NT2/D1 (cell line): ENCODE measurements at regions not wholly inside any gene's neighbourhood (a gene's known extent, or its start where the extent isn't known, plus 50 kb on each side); places are given as distances from the start of the nearest gene placed in this dataset.

ENCODE experiments used
- DNase-seq: peaks from one replicate; pipeline ENCODE4 v3.0.0-alpha.2; 2011; ENCODE audit warnings: low read depth, low spot score
- H3K27me3 ChIP-seq: 2 replicates; pipeline ENCODE4 v1.6.0; 2011; ENCODE audit warnings: mild to moderate bottlenecking; ENCODE audit not compliant: insufficient read length, insufficient read depth
- H3K36me3 ChIP-seq: 2 replicates; pipeline ENCODE4 v1.6.1; 2011; ENCODE audit warnings: mild to moderate bottlenecking, low read length, mixed read lengths; ENCODE audit not compliant: insufficient read depth, insufficient read length
- H3K4me1 ChIP-seq: 2 replicates; pipeline ENCODE4 v1.5.1; 2011; ENCODE audit not compliant: insufficient read depth, insufficient read length
- H3K4me3 ChIP-seq: 2 replicates; pipeline ENCODE4 v1.5.1; 2011; ENCODE audit warnings: low read depth; ENCODE audit not compliant: insufficient read length
- H3K9ac ChIP-seq: 2 replicates; pipeline ENCODE4 v1.6.0; 2011; ENCODE audit warnings: low read depth; ENCODE audit not compliant: insufficient read length
- H3K9me3 ChIP-seq: 2 replicates; pipeline ENCODE4 v1.5.1; 2011; ENCODE audit warnings: mild to moderate bottlenecking, low read length; ENCODE audit not compliant: insufficient read depth
- SUZ12 ChIP-seq: IDR thresholded peaks from 2 replicates; pipeline ENCODE4 v1.6.1; 2011; ENCODE audit not compliant: insufficient read length, insufficient read depth; ENCODE audit errors: extremely low read depth
- YY1 ChIP-seq: IDR thresholded peaks from 2 replicates; pipeline ENCODE4 v1.6.1; 2011; ENCODE audit not compliant: insufficient read length, insufficient read depth
- ZNF274 ChIP-seq: IDR thresholded peaks from 2 replicates; pipeline ENCODE4 v1.6.1; 2011; ENCODE audit warnings: mild to moderate bottlenecking, low read depth, low read length

DNA sequence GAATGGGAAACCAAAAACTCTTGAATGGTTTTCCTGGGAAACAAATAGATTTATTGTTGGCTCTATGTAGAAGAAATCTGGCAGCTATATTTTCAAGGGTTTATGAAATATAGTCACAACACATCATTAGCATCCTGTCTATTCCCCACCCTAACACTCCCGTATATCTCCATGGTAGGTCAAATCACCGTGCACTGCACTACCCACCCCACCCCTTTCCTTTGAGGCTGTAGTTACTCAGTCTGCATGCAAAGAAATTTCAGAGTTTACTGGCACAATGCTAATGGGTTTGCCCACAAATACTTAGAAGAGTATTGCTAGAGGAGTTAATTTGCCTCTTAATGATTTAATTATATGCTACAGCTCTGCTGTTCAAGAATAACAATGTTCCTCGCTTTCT is 329.1 kb upstream of the TSHZ2 start:
- no peaks in the 10 kb centered on the region for H3K4me1 ChIP-seq
- no peak for TF ChIP-seq SUZ12
- TF ChIP-seq YY1 = no peak
- no peak for TF ChIP-seq ZNF274
- H3K36me3 ChIP-seq = no peaks in the 10 kb centered on the region
- H3K9me3 ChIP-seq = no peaks in the 10 kb centered on the region
- no peak overlapping the region for H3K9ac ChIP-seq
- H3K27me3 ChIP-seq = no peaks in the 10 kb centered on the region
- no peak for DNase-seq
- no peak overlapping the region for H3K4me3 ChIP-seq

DNA sequence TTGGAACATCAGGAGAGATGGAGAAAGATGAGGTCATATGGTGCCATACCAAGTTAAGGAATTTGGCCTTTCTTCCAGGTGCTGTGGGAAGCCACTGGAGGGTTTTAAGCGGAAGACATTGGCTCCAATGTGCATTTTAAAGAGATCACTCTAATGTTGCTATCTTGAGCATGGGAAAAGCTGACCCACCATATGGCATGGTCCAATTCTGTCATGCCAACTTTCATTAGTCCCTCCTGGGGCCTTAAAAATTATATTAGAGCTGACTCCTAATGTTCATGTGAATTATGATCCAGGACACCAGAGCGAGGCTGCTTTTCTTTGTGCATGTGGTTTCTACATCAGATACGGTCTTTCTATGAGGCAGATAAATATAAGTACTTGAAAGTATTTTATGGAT is 335.0 kb upstream of the TSHZ2 start:
- Histone ChIP-seq H3K27me3 (no peaks in the 10 kb centered on the region), H3K4me1 (no peaks in the 10 kb centered on the region), H3K9ac (no peak overlapping the region), H3K4me3 (no peak overlapping the region), H3K9me3 (no peaks in the 10 kb centered on the region), H3K36me3 (no peaks in the 10 kb centered on the region)
- TF ChIP-seq YY1 (no peak), SUZ12 (no peak), ZNF274 (no peak)
- no peak for DNase-seq

DNA sequence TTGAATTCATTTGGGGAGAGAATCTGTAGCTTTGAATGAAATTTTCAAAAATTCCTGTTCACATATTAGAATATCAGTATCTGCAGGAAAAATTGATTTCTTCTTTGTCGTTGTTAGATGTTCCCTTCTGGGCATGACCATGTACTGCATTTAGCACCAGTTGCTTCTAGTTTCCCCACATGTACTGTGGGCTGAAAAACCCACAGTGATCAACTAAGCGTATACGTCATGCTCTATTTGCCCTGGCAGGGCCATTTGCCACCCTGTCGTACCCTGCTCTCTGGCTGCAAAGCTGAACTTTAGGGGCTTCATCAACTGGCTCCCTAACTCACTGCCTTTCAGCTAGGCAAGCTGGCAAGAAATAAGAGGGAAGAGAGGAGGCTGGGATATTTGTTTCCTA is 340.7 kb upstream of the TSHZ2 start:
- DNase-seq = no peak
- no peak overlapping the region for H3K9ac ChIP-seq
- H3K4me3 ChIP-seq = no peak overlapping the region
- no peaks in the 10 kb centered on the region for H3K36me3 ChIP-seq
- no peaks in the 10 kb centered on the region for H3K4me1 ChIP-seq
- TF ChIP-seq SUZ12 (no peak), YY1 (no peak), ZNF274 (no peak)
- no peaks in the 10 kb centered on the region for H3K27me3 ChIP-seq
- peaks cover 6% of the 10 kb centered on the region; the same call in 1 of the 2 replicates for H3K9me3 ChIP-seq

DNA sequence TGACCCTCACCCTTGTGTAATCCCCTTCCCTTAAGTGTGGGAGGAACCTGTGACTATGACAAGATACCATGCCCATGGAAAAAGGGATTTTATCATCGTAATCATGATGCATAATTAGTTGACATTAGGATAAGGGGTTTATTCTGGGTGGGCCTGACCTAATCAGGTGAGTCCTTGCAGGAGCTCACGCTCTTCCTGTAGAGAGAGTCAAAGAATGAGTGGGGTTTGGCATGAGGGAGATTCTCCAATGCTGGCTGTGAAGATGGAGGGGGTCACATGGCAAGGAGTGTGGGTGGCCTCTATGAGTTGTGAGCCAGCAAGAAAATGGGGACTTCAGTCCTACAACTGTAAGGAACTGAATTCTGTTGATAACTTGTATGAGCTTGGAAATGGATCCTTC is 342.0 kb upstream of the TSHZ2 start:
- H3K9ac ChIP-seq = no peak overlapping the region
- TF ChIP-seq ZNF274 (no peak), SUZ12 (no peak), YY1 (no peak)
- H3K27me3 ChIP-seq = no peaks in the 10 kb centered on the region
- no peaks in the 10 kb centered on the region for H3K36me3 ChIP-seq
- peaks cover 6% of the 10 kb centered on the region; the same call in 1 of the 2 replicates for H3K9me3 ChIP-seq
- no peak overlapping the region for H3K4me3 ChIP-seq
- no peak for DNase-seq
- H3K4me1 ChIP-seq = no peaks in the 10 kb centered on the region

DNA sequence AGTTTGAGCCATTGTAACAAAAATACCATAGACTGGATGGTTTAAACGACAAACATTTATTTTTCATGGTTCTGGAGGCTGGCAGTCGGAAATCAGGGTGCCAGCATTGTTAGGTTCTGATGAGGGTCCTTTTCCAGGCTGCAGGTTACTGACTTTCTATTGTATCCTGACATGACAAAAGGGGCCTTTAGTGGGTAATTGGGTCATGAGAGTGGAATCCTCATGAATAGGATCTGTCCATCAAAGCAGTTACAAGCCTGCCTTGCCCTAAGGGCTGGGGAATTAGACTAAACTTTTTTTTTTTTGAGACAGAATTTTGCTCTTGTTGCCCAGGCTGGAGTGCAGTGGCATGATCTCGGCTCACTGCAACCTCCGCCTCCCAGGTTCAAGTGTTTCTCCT is 347.9 kb upstream of the TSHZ2 start:
- no peak overlapping the region for H3K9ac ChIP-seq

DNA sequence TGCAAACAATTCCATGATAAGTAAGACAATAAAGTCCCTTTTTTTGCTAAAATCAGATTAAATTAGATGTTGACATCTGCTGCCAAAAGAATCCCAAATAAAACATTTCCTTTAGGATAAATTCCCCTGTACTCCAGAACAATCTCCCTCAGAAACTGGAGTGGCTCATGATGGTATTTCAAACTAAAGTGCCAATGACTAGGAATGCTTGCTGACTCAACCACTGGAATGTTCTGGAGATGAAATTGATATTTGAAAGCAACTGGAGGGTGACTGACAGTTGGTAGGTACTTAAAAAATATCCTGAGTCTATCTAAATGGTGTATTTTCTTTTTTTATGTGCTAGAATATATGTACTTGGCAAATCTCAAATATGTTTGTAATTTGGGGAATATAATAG is 350.1 kb upstream of the TSHZ2 start:
- no peaks in the 10 kb centered on the region for H3K36me3 ChIP-seq

More for the DNA sequence above, 347.9 kb upstream of the TSHZ2 start:
- no peaks in the 10 kb centered on the region for H3K36me3 ChIP-seq
- DNase-seq = peak; percentile 6
- TF ChIP-seq YY1 (no peak), ZNF274 (no peak), SUZ12 (no peak)
- H3K27me3 ChIP-seq = no peaks in the 10 kb centered on the region
- H3K4me3 ChIP-seq = no peak overlapping the region
- H3K9me3 ChIP-seq = no peaks in the 10 kb centered on the region
- no peaks in the 10 kb centered on the region for H3K4me1 ChIP-seq

DNA sequence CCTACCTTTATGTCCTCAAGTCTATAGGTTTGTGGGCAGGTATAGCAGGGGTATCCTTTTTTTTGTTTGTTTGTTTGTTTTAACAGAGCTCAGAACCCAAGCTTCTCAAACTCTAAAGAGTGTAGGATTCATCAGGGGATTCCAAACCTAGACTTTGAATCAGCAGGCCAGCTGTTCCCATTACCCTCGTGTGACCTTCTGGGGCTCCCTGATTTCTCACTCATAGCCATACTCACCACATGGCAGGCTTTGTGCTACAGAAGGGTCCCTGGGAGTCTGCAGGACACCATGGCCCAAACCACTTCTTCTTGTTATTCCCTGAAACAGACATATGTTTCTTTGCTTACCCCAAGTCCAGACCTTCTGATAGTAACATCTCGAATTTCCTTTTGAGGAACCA is 350.8 kb upstream of the TSHZ2 start:
- Histone ChIP-seq H3K4me1 (no peaks in the 10 kb centered on the region), H3K27me3 (no peaks in the 10 kb centered on the region), H3K4me3 (no peak overlapping the region), H3K9ac (no peak overlapping the region), H3K9me3 (no peaks in the 10 kb centered on the region), H3K36me3 (no peaks in the 10 kb centered on the region)
- no peak for DNase-seq
- no peak for TF ChIP-seq ZNF274
- TF ChIP-seq YY1 = no peak
- no peak for TF ChIP-seq SUZ12

More for the DNA sequence above, 350.1 kb upstream of the TSHZ2 start:
- no peak overlapping the region for H3K9ac ChIP-seq
- TF ChIP-seq ZNF274 = no peak
- TF ChIP-seq YY1 = no peak
- H3K4me1 ChIP-seq = no peaks in the 10 kb centered on the region
- no peak overlapping the region for H3K4me3 ChIP-seq
- no peaks in the 10 kb centered on the region for H3K9me3 ChIP-seq
- DNase-seq = no peak
- no peaks in the 10 kb centered on the region for H3K27me3 ChIP-seq

DNA sequence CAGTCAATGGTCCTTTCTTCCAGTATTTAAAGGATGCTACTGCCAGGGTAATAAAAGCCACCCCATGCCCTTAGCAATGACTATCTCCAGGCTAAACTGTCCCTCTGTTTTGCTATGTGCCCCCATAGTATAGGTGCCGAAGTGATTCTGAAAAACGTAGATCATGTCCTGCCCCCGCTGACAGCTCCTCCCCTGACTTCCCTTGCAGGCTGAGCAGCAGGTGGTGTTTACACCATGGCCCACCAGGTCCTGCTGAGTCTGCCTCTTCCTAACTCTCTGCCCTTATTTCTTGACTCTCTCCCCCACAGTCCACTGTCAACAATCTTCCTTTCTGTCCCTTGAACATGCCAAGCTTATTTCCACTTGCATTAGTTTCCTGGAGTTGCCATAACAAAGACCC is 352.5 kb upstream of the TSHZ2 start:
- TF ChIP-seq SUZ12 (no peak), YY1 (no peak), ZNF274 (no peak)
- no peaks in the 10 kb centered on the region for H3K4me1 ChIP-seq
- no peaks in the 10 kb centered on the region for H3K27me3 ChIP-seq
- no peak overlapping the region for H3K9ac ChIP-seq
- H3K4me3 ChIP-seq = no peak overlapping the region
- no peaks in the 10 kb centered on the region for H3K9me3 ChIP-seq
- no peaks in the 10 kb centered on the region for H3K36me3 ChIP-seq
- DNase-seq = no peak
